NCI-H774 (cell line): ENCODE measurements at regions not wholly inside any gene's neighbourhood (a gene's known extent, or its start where the extent isn't known, plus 50 kb on each side); places are given as distances from the start of the nearest gene placed in this dataset.

Source experiments
- DNase-seq: peaks from one replicate; lab custom pipeline; 2025; lab: John Stamatoyannopoulos, UW

- no peak for DNase-seq
Measured at GRCh38 chr15:67980773-67981685, 73.1 kb upstream of the PIAS1 start.

GRCh38 chr15:67981848-67982247 lies 72.3 kb upstream of the PIAS1 start:
- DNase-seq: no peak

DNA sequence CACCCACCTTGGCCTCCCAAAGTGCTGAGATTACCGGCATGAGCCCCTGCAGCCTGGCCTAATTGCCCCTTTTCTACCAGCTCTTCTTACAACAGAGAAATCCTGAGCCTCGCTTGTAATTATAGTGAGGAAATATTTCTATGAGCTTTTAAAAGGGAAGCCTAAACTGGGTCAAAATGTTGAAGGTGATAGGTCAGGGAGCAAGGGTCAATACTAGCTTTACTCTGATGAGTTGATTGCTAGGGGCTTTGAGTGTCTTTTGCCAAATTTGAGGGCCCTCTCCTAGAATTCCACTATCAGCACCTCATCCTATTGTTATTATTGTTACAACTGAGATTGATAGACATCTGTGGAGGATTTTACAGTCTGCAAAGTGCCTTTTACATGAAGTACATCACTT lies 62.4 kb upstream of the PIAS1 start:
- no peak for DNase-seq

DNA sequence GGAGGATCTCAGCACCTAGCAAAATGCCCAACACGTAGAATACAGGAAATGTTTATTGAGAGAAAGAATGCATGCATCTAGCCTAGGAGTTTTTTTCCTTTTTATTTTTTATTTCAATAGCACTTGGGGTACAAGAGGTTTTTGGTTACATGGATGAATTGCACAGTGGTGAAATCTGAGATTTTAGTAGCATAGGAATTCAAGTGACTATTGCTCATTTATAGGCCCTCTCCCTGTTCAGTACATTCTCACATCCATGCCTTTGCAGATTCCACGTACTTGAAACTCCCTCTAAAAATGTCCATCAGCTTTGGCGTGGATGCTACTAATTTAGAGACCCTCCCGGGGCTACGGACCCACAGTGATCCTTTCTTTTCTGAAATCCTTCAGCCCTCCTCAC lies 61.7 kb upstream of the PIAS1 start:
- DNase-seq: no peak

DNA sequence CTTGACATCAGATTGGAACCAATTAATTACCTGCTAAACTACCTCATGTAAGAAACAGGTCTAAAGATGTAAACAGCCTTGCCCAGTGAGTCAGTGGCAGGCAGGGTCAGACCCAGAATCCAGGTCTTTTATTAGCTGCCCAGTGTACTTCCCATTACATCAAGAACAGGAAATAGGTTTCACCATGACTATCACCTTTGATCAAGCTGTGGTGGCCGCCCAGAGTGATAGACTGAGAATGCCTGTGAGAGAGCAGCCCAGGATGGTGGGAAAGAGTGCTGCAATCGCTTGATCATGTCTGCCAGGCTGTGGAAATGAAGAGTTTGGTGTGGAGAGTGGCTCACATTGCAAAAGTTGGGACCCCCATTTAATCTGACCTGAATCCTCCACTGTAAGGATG lies 61.3 kb upstream of the PIAS1 start:
- DNase-seq: no peak

- DNase-seq: no peak
Measured at GRCh38 chr15:67997996-67998395, 56.1 kb upstream of the PIAS1 start.

DNA sequence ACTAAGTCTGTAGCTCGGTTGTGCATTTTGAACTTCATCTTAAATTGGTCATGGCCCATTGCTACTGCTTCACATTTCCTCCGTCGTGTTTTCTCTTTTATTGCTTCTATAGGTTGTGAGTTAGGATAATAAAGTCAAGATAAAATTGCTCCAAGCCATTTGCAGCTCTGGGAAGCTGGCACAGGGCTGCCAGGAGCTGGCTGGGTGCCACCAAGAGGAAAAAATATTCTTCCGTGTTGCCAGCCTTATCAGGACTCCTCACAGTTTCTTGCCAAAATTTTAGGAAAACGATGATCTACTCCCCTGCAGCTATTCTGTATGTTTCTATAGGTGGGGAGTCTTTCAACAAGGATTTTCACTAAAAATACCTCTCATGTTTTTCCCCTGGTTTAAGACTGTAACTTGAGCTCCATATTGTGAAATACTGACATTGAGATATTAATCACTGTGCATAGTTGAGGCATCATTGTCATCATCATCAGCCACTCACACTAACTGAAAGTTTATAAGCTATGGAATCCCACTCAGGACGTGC lies 55.4 kb upstream of the PIAS1 start:
- DNase-seq: no peak

DNA sequence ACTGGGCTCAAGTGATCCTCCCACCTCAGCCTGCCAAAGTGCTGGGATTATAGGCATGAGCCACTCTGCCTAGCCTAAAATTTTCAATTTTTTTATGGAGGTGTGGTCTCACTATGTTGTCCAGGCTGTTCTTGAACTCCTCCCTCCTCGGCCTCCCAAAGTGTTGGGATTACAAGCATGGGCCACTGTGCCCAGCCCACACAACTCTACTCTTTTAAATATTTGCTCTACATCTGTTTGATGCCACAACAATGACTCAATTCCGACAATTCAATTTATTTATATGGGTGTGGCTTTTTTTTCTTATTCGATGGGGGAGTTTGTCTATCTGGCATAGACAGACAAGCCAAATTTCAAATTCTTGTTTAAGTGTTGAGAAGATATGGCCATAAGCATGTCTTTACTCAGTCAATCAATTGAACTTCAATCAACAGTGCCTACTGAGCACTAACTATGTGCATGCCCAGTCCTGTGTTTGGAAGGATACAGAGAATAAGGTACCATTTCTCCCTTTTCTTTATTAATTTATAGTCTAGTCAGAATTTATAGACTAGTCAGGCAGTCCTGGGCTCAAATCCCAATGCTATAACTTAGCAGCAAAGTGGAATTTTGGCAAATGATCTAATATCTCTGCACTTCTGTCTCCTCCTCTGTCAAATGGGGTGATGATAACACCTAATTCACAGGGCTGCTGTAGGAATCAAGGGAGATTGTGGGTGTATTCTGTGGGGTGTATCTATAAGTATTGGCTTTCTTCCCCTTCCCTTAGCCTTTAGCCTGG lies 54.6 kb upstream of the PIAS1 start:
- DNase-seq: no peak

GRCh38 chr15:68000754-68001153 lies 53.4 kb upstream of the PIAS1 start:
- no peak for DNase-seq

DNA sequence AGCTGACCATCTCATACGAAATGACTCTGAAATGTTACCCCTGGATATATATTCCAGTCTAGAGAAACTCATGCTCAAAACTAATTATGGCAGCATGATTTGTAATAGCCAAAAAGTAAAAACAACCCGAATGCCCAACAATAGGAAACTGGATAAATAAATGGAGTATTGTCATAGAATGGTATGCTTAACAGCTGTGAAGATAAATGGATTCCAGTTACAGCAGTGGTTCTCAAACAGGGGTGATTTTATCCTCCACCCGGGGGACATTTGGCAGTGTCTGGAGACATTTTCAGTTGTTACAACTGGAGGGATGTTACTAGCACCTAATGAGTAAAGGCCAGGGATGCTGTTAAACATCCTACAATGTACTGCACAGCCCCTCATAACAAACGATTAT lies 52.3 kb upstream of the PIAS1 start:
- no peak for DNase-seq

DNA sequence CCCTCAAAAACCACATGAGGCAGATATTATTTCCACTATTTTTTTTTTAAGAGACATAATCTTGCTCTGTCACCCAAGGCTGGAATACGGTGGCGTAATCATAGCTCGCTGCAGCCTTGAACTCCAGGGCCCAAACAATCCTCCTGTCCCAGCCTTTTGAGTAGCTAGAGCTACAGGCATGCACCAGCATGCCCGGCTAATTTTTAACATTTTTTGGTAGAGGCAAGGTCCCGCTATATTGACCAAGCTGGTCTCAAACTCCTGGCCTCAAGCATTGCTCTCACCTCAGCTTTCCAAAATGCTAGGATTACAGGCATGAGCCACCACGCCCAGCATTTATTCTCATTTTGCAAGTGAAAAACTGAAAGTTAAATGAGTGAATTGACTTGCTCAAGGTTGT lies 50.8 kb upstream of the PIAS1 start:
- DNase-seq: no peak
